HG02678 (cell line): ENCODE measurements at regions not wholly inside any gene's neighbourhood (a gene's known extent, or its start where the extent isn't known, plus 50 kb on each side); places are given as distances from the start of the nearest gene placed in this dataset.

Experiments
- ATAC-seq: cut with Tn5 transposase; IDR thresholded peaks from one replicate; pipeline ENCODE4 v1.9.1; 2021; ENCODE audit warnings: mild to moderate bottlenecking, moderate library complexity; ENCODE audit not compliant: unreplicated experiment

- no peak for ATAC-seq
Measured at GRCh38 chr2:217156801-217157200, 296.9 kb upstream of the TNP1 start.

GRCh38 chr2:217154923-217155322, 295.1 kb upstream of the TNP1 start:
- no peak for ATAC-seq

- ATAC-seq = no peak
Measured at GRCh38 chr2:217153510-217153909, 293.6 kb upstream of the TNP1 start.

- no peak for ATAC-seq
Measured at GRCh38 chr2:217152831-217153230, 293.0 kb upstream of the TNP1 start.

- no peak for ATAC-seq
Measured at GRCh38 chr2:217151509-217152206, 291.8 kb upstream of the TNP1 start.

GRCh38 chr2:217150236-217150635, 290.4 kb upstream of the TNP1 start:
- ATAC-seq = no peak

GRCh38 chr2:217149087-217149660, 289.3 kb upstream of the TNP1 start:
- no peak for ATAC-seq

GRCh38 chr2:217147818-217148217, 288.0 kb upstream of the TNP1 start:
- ATAC-seq = no peak

GRCh38 chr2:217146956-217147355, 287.1 kb upstream of the TNP1 start:
- ATAC-seq = no peak

- no peak for ATAC-seq
Measured at GRCh38 chr2:217142649-217143266, 282.9 kb upstream of the TNP1 start.

GRCh38 chr2:217138284-217138683, 278.4 kb upstream of the TNP1 start:
- no peak for ATAC-seq

GRCh38 chr2:217127744-217128143, 267.9 kb upstream of the TNP1 start:
- no peak for ATAC-seq

GRCh38 chr2:217125014-217125413, 265.1 kb upstream of the TNP1 start:
- ATAC-seq = no peak

- ATAC-seq = no peak
Measured at GRCh38 chr2:217124050-217124449, 264.2 kb upstream of the TNP1 start.

GRCh38 chr2:217121565-217121964, 261.7 kb upstream of the TNP1 start:
- no peak for ATAC-seq

- no peak for ATAC-seq
Measured at GRCh38 chr2:217120429-217120828, 260.6 kb upstream of the TNP1 start.

- no peak for ATAC-seq
Measured at GRCh38 chr2:217118559-217119284, 258.9 kb upstream of the TNP1 start.

GRCh38 chr2:217117523-217117922, 257.7 kb upstream of the TNP1 start:
- ATAC-seq = no peak

GRCh38 chr2:217116610-217117009, 256.7 kb upstream of the TNP1 start:
- no peak for ATAC-seq

GRCh38 chr2:217114117-217114516, 254.3 kb upstream of the TNP1 start:
- no peak for ATAC-seq

- no peak for ATAC-seq
Measured at GRCh38 chr2:217113491-217113890, 253.6 kb upstream of the TNP1 start.

- no peak for ATAC-seq
Measured at GRCh38 chr2:217110550-217110949, 250.7 kb upstream of the TNP1 start.
